Adrenal gland (tissue), 9 donors: ENCODE measurements at regions not wholly inside any gene's neighbourhood (a gene's known extent, or its start where the extent isn't known, plus 50 kb on each side); places are given as distances from the start of the nearest gene placed in this dataset.

Experiments
- DNase-seq, 7 donors: peaks; one replicate each; pipeline ENCODE4 v3.0.0-alpha.2; 2019 to 2020
- H3K27ac ChIP-seq, 5 donors: fragments of 200-600 bp; sonication (generic) in 4 of 5; 1 replicate in 3 of 5; 2 replicates in 2 of 5; pipeline versions ENCODE4 v1.5.1 to v1.8.0; 2016 to 2020; ENCODE audit warnings: mild to moderate bottlenecking in 1 of 5
- H3K27me3 ChIP-seq: fragments of 200-600 bp; 2 replicates; pipeline ENCODE4 v1.8.0; 2021
- H3K36me3 ChIP-seq, 2 donors: fragments of 200-600 bp; replicated peaks in 1 of 2; 1 replicate in 1 of 2; 2 replicates in 1 of 2; pipeline versions ENCODE4 v1.5.1 to v1.8.0; 2018 to 2022
- H3K4me1 ChIP-seq, 2 donors: fragments of 200-600 bp; replicated peaks in 1 of 2; 1 replicate in 1 of 2; 2 replicates in 1 of 2; pipeline versions ENCODE4 v1.5.1 to v1.8.0; 2018 to 2021
- H3K4me3 ChIP-seq, 4 donors: fragments of 200-600 bp; sonication (generic) in 3 of 4; one replicate each; pipeline ENCODE4 v1.5.1; 2016 to 2018
- H3K9me3 ChIP-seq, 3 donors: fragments of 200-600 bp; sonication (generic) in 1 of 3; replicated peaks in 1 of 3; 1 replicate in 2 of 3; 2 replicates in 1 of 3; pipeline versions ENCODE4 v1.5.1 to v1.8.0; 2016 to 2021
- CTCF ChIP-seq, 6 experiments: fragments of 450-650 bp in 4 of 6; fragments of 200-600 bp in 2 of 6; sonication (generic) in 1 of 6; IDR thresholded peaks; 1 replicate in 5 of 6; 2 replicates in 1 of 6; pipeline versions ENCODE4 v1.5.1 to v1.8.0; 2016 to 2021; ENCODE audit warnings: antibody characterized with exemption in 6 of 6, mild to moderate bottlenecking in 2 of 6, moderate library complexity in 1 of 6
- POLR2A ChIP-seq, 2 donors: fragments of 450-650 bp; IDR thresholded peaks; one replicate each; pipeline ENCODE4 v1.6.1; 2017; ENCODE audit warnings: antibody characterized with exemption in 2 of 2, mild to moderate bottlenecking in 2 of 2, moderate library complexity in 1 of 2
- WGBS, 4 donors: extraction: QIAGEN DNeasy Blood & Tissue Kit in 2 of 4; methylation state at CpG; one replicate each; pipeline versions ENCODE4 v1.1.5 to v1.1.7; 2013 to 2017; 5-methylcytosine and 5-hydroxymethylcytosine counted together
- intact Hi-C, 2 donors: fragments of 100-400 bp; cut with DNase I; formaldehyde crosslinking; loops; one replicate each; pipeline versions ENCODE4 v1.14.1 to v1.15.0; 2022 to 2023
- donor health status: healthy with polysubstance abuse.
- donor health status: Bipolar disorder and iron deficiency.
- donor health status: DM: yes; HTN: yes; CAD: no.
- donor health status: DM: no; HTN: no; CAD: no.
- donor health status: DM: no; HTN: no; CAD: no.

GRCh38 chr4:134337574-134337973 lies 136.0 kb upstream of the PABPC4L start:
- H3K4me1 ChIP-seq, result no peaks in the 10 kb centered on the region
- H3K27me3 ChIP-seq, result no peaks in the 10 kb centered on the region
- no peak for DNase-seq
- WGBS, 4 donors, result 32 to 73% (median 49%) methylated on average over 1 of the region's 1 CpG
- intact Hi-C loops, result no loop called here
- no peak overlapping the region for H3K27ac ChIP-seq
- no peak overlapping the region for H3K4me3 ChIP-seq
- H3K36me3 ChIP-seq, result no peaks in the 10 kb centered on the region
- TF ChIP-seq CTCF (IDR thresholded peaks at IDR 0.05), result no peak
- no peak for TF ChIP-seq POLR2A (IDR thresholded peaks at IDR 0.05)
- no peaks in the 10 kb centered on the region for H3K9me3 ChIP-seq

- Histone ChIP-seq H3K4me3 (no peak overlapping the region), H3K9me3 (peaks cover 0 to 5% (median 0%) of the 10 kb centered on the region in 3 donors), H3K27me3 (no peaks in the 10 kb centered on the region), H3K4me1 (no peaks in the 10 kb centered on the region), H3K27ac (no peak overlapping the region), H3K36me3 (no peaks in the 10 kb centered on the region)
- intact Hi-C loops, result no loop called here
- no peak for TF ChIP-seq POLR2A (IDR thresholded peaks at IDR 0.05)
- TF ChIP-seq CTCF (IDR thresholded peaks at IDR 0.05), result no peak
- no peak for DNase-seq
- 76 to 85% (median 80%) methylated on average over 9 of the region's 9 CpGs for WGBS, 4 donors
Measured at GRCh38 chr4:134328741-134329140, 127.2 kb upstream of the PABPC4L start.

GRCh38 chr4:134327274-134328122 lies 125.9 kb upstream of the PABPC4L start:
- Histone ChIP-seq H3K36me3 (no peaks in the 10 kb centered on the region), H3K27ac (no peak overlapping the region), H3K4me1 (no peaks in the 10 kb centered on the region), H3K9me3 (peaks cover 0 to 5% (median 0%) of the 10 kb centered on the region in 3 donors), H3K27me3 (no peaks in the 10 kb centered on the region), H3K4me3 (no peak overlapping the region)
- no peak for DNase-seq
- whole genome bisulfite sequencing, 4 donors, result 90 to 93% (median 92%) methylated on average over 32 to 41 of the region's 41 CpGs
- intact Hi-C loops, result no loop called here
- TF ChIP-seq CTCF (IDR thresholded peaks at IDR 0.05), result no peak
- no peak for TF ChIP-seq POLR2A (IDR thresholded peaks at IDR 0.05)

DNA sequence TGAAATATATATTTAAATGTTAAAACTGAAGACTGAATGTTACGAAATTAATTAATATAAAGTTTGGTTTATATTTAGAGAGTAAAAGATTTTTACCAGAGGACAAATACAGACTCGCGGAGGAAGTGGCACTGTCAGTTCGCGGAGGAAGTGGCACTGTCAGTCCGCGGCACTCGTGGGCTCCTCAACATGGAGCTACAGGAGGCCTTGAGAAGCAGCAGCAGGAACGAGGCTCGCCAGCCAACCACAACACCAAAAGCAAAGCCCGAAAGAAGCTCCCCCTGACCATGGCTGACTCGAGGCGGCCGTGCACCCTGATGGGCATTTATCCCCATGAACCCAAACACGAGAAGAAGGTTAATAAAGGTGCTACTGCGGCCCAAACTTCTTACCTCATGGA lies 125.3 kb upstream of the PABPC4L start:
- WGBS, 4 donors, result 89 to 93% (median 91%) methylated on average over 13 to 16 of the region's 16 CpGs
- H3K4me1 ChIP-seq, result no peaks in the 10 kb centered on the region
- H3K4me3 ChIP-seq, result no peak overlapping the region
- no peak for TF ChIP-seq CTCF (IDR thresholded peaks at IDR 0.05)
- TF ChIP-seq POLR2A (IDR thresholded peaks at IDR 0.05), result no peak
- H3K36me3 ChIP-seq, result no peaks in the 10 kb centered on the region
- no peaks in the 10 kb centered on the region for H3K27me3 ChIP-seq
- peaks cover 0 to 5% (median 0%) of the 10 kb centered on the region in 3 donors for H3K9me3 ChIP-seq
- DNase-seq, result no peak
- intact Hi-C loops, result no loop called here
- H3K27ac ChIP-seq, result no peak overlapping the region
